PFSK-1 (cell line): ENCODE measurements at regions not wholly inside any gene's neighbourhood (a gene's known extent, or its start where the extent isn't known, plus 50 kb on each side); places are given as distances from the start of the nearest gene placed in this dataset.

Experiments
- FOXP2 ChIP-seq: optimal IDR thresholded peaks from 2 replicates; pipeline ENCODE3; 2011; ENCODE audit warnings: borderline replicate concordance, control low read depth, inconsistent platforms; ENCODE audit not compliant: insufficient read depth; ENCODE audit errors: extremely low read length, extremely low read depth
- POLR2AphosphoS5 ChIP-seq: IDR thresholded peaks from 2 replicates; pipeline ENCODE4 v1.6.1; 2012; ENCODE audit warnings: low read depth, mild to moderate bottlenecking, control low read depth, low read length, moderate library complexity
- REST ChIP-seq, 2 experiments: IDR thresholded peaks; 2 replicates each; pipeline versions ENCODE4 v1.6.1 to v1.8.0; 2011 to 2012; ENCODE audit warnings: low read depth in 2 of 2, low read length in 2 of 2, control low read depth in 1 of 2, inconsistent platforms in 1 of 2, mild to moderate bottlenecking in 1 of 2, moderate library complexity in 1 of 2; ENCODE audit not compliant: insufficient read depth in 1 of 2
- SIN3A ChIP-seq: IDR thresholded peaks from 2 replicates; pipeline ENCODE4 v1.6.1; 2012; ENCODE audit warnings: mild to moderate bottlenecking, low read length, moderate library complexity, borderline replicate concordance; ENCODE audit not compliant: insufficient read depth
- TAF1 ChIP-seq: IDR thresholded peaks from 2 replicates; pipeline ENCODE4 v1.6.1; 2012; ENCODE audit warnings: low read length, control low read depth, borderline replicate concordance; ENCODE audit not compliant: insufficient read depth

- TF ChIP-seq SIN3A, result no peak
- no peak for TF ChIP-seq POLR2AphosphoS5
- TF ChIP-seq TAF1, result no peak
- no peak for TF ChIP-seq REST (IDR thresholded peaks at IDR 0.05; ENCODE audit: insufficient read depth in 1 of 2, low read depth in 2 of 2, low read length in 2 of 2)
- TF ChIP-seq FOXP2, result no peak
Observed at GRCh38 chr1:95386915-95387314, 152.9 kb downstream of the RWDD3 start.

GRCh38 chr1:95388031-95388430 is 154.0 kb downstream of the RWDD3 start:
- TF ChIP-seq SIN3A, result no peak
- TF ChIP-seq FOXP2, result no peak
- no peak for TF ChIP-seq TAF1
- no peak for TF ChIP-seq POLR2AphosphoS5
- no peak for TF ChIP-seq REST (IDR thresholded peaks at IDR 0.05; ENCODE audit: insufficient read depth in 1 of 2, low read depth in 2 of 2, low read length in 2 of 2)

- TF ChIP-seq TAF1 (no peak), FOXP2 (no peak), POLR2AphosphoS5 (no peak), SIN3A (no peak), REST (IDR thresholded peaks at IDR 0.05; ENCODE audit: insufficient read depth in 1 of 2, low read depth in 2 of 2, low read length in 2 of 2) (no peak)
Observed at GRCh38 chr1:95393434-95393833, 159.4 kb downstream of the RWDD3 start.

- TF ChIP-seq FOXP2 (no peak), TAF1 (no peak), POLR2AphosphoS5 (no peak), REST (IDR thresholded peaks at IDR 0.05; ENCODE audit: insufficient read depth in 1 of 2, low read depth in 2 of 2, low read length in 2 of 2) (no peak), SIN3A (no peak)
Observed at GRCh38 chr1:95396557-95396956, 162.5 kb downstream of the RWDD3 start.

- TF ChIP-seq FOXP2 (no peak), POLR2AphosphoS5 (no peak), REST (IDR thresholded peaks at IDR 0.05; ENCODE audit: insufficient read depth in 1 of 2, low read depth in 2 of 2, low read length in 2 of 2) (no peak), TAF1 (no peak), SIN3A (no peak)
Observed at GRCh38 chr1:95402780-95403179, 168.8 kb downstream of the RWDD3 start.
